Aorta (tissue), 5 donors: ENCODE measurements at regions not wholly inside any gene's neighbourhood (a gene's known extent, or its start where the extent isn't known, plus 50 kb on each side); places are given as distances from the start of the nearest gene placed in this dataset.

ENCODE experiments used
- ATAC-seq: fragments of 200-7000 bp; cut with Tn5 transposase; one replicate; pipeline ENCODE4 v1.9.1; 2022; ENCODE audit warnings: moderate library complexity; ENCODE audit not compliant: low FRiP score
- DNase-seq, 2 donors: peaks; one replicate each; pipeline ENCODE4 v3.0.0-alpha.2; 2020
- H3K27ac ChIP-seq, 2 donors: one replicate each; pipeline ENCODE4 v1.5.1; 2013; ENCODE audit warnings: low read length in 2 of 2, mild to moderate bottlenecking in 2 of 2, moderate library complexity in 2 of 2, control low read depth in 1 of 2, inconsistent platforms in 1 of 2, low read depth in 1 of 2
- H3K27me3 ChIP-seq, 2 donors: one replicate each; pipeline ENCODE4 v1.6.1; 2013; ENCODE audit warnings: control low read depth in 1 of 2, low read length in 1 of 2, mild to moderate bottlenecking in 1 of 2, moderate library complexity in 1 of 2; ENCODE audit not compliant: insufficient read depth in 2 of 2, control insufficient read depth in 1 of 2
- H3K36me3 ChIP-seq, 2 donors: one replicate each; pipeline ENCODE4 v1.6.1; 2013; ENCODE audit warnings: control low read depth in 1 of 2, low read length in 1 of 2, mild to moderate bottlenecking in 1 of 2; ENCODE audit not compliant: insufficient read depth in 2 of 2, control insufficient read depth in 1 of 2
- H3K4me1 ChIP-seq, 2 donors: one replicate each; pipeline ENCODE4 v1.6.1; 2013; ENCODE audit warnings: low read length in 2 of 2, control low read depth in 1 of 2, mild to moderate bottlenecking in 1 of 2, moderate library complexity in 1 of 2; ENCODE audit not compliant: insufficient read depth in 2 of 2, control insufficient read depth in 1 of 2
- H3K4me3 ChIP-seq, 2 donors: one replicate each; pipeline ENCODE4 v1.5.1; 2013; ENCODE audit warnings: low read length in 2 of 2, control low read depth in 1 of 2, mild to moderate bottlenecking in 1 of 2
- H3K9me3 ChIP-seq: one replicate; pipeline ENCODE4 v1.6.1; 2013; ENCODE audit warnings: mild to moderate bottlenecking, low read length; ENCODE audit not compliant: control insufficient read depth
- WGBS, 2 donors: extraction: QIAGEN DNeasy Blood & Tissue Kit; methylation state at CpG; one replicate each; pipeline ENCODE4 v1.1.7; 2013; 5-methylcytosine and 5-hydroxymethylcytosine counted together
- intact Hi-C, 2 donors: fragments of 100-400 bp; cut with DNase I; formaldehyde crosslinking; loops; one replicate each; pipeline versions ENCODE4 v1.14.2 to v1.15.0; 2022
- donor health status: healthy with polysubstance abuse.
- donor health status: Bipolar disorder and iron deficiency.
- donor health status: DM: no; HTN: no; CAD: no.
- donor health status: DM: no; HTN: no; CAD: no.
- donor health status: DM: yes; HTN: yes; CAD: no.

DNA sequence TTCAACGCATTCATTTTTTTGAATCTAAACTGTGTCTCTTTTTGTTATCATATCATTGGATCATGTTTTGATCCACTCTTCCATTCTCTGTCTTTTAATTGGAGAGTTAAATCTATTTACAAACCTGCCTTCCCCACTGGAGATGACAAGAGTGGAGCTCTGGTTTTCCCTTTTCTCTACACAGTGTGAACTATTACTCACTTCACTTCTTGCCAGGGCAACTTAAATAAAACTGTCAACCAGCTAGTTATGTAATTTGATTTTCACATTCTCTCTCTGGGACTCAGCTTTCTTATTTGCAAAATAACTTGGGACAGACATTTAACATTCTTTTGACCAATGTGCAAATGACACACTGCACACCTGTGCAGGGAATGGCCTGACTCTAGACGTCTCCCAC lies 230.8 kb upstream of the CST7 start:
- ATAC-seq (no peak), DNase-seq (no peak)
- 71 to 76% methylated on average over 2 of the region's 2 CpGs for WGBS, 2 donors

GRCh38 chr20:24718696-24719095 lies 230.4 kb upstream of the CST7 start:
- Histone ChIP-seq H3K27me3 (no peaks in the 10 kb centered on the region), H3K36me3 (no peaks in the 10 kb centered on the region), H3K27ac (no peak overlapping the region), H3K9me3 (no peaks in the 10 kb centered on the region), H3K4me3 (no peak overlapping the region), H3K4me1 (no peaks in the 10 kb centered on the region)
- WGBS, 2 donors: 82 to 91% methylated on average over 1 of the region's 1 CpG
- intact Hi-C loops: loop anchor here in 1 of 2 donors (10.0 kb wide), 1 partner anchor 46 kb away; no protein-coding TSS in a partner anchor
- ATAC-seq (no peak), DNase-seq (no peak)

More for the DNA sequence above, 230.8 kb upstream of the CST7 start:
- Histone ChIP-seq H3K4me1 (no peaks in the 10 kb centered on the region), H3K9me3 (no peaks in the 10 kb centered on the region), H3K36me3 (no peaks in the 10 kb centered on the region), H3K4me3 (no peak overlapping the region), H3K27ac (no peak overlapping the region), H3K27me3 (no peaks in the 10 kb centered on the region)
- intact Hi-C loops: loop anchor here in 1 of 2 donors (10.0 kb wide), 1 partner anchor 47 kb away; no protein-coding TSS in a partner anchor

DNA sequence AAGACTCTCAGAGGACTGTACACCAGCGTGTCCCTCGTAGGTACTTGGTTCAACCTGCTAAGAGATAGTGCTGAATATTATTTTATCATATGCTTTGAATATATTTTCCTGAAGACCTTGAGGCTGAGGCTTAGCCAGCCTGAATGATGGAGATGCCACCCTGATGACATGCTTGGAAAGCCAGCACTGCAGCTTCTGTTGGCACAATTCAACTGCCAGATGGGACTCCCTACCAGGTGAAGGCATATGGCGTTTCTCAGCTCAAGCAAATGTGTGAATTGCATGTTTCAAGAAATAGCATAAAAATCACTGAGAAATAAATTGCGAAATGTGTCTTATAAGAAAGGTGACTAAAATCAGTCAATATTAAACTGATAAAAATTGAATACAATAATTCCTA lies 228.1 kb upstream of the CST7 start:
- Histone ChIP-seq H3K27ac (no peak overlapping the region), H3K4me1 (no peaks in the 10 kb centered on the region), H3K36me3 (no peaks in the 10 kb centered on the region), H3K9me3 (no peaks in the 10 kb centered on the region), H3K4me3 (no peak overlapping the region), H3K27me3 (no peaks in the 10 kb centered on the region)
- WGBS, 2 donors: 87 to 93% methylated on average over 4 of the region's 4 CpGs
- intact Hi-C loops: no loop called here
- DNase-seq (no peak), ATAC-seq (no peak)

GRCh38 chr20:24721891-24722568 lies 227.0 kb upstream of the CST7 start:
- intact Hi-C loops: no loop called here
- no peaks in the 10 kb centered on the region for H3K36me3 ChIP-seq
- DNase-seq: no peak
- H3K4me3 ChIP-seq: no peak overlapping the region
- no peaks in the 10 kb centered on the region for H3K9me3 ChIP-seq
- H3K27ac ChIP-seq: no peak overlapping the region
- H3K27me3 ChIP-seq: no peaks in the 10 kb centered on the region
- ATAC-seq: no peak
- 81 to 93% methylated on average over 2 of the region's 2 CpGs for WGBS, 2 donors
- no peaks in the 10 kb centered on the region for H3K4me1 ChIP-seq

GRCh38 chr20:24722586-24722985 lies 226.5 kb upstream of the CST7 start:
- H3K9me3 ChIP-seq: no peaks in the 10 kb centered on the region
- ATAC-seq (no peak), DNase-seq (no peak)
- 47 to 77% methylated on average over 1 of the region's 1 CpG for WGBS, 2 donors
- H3K4me3 ChIP-seq: no peak overlapping the region
- no peak overlapping the region for H3K27ac ChIP-seq
- H3K4me1 ChIP-seq: no peaks in the 10 kb centered on the region
- intact Hi-C loops: no loop called here
- no peaks in the 10 kb centered on the region for H3K36me3 ChIP-seq
- H3K27me3 ChIP-seq: no peaks in the 10 kb centered on the region

- ATAC-seq: no peak
- Histone ChIP-seq H3K9me3 (no peaks in the 10 kb centered on the region), H3K4me3 (no peak overlapping the region), H3K27ac (no peak overlapping the region), H3K36me3 (no peaks in the 10 kb centered on the region), H3K27me3 (no peaks in the 10 kb centered on the region), H3K4me1 (no peaks in the 10 kb centered on the region)
- intact Hi-C loops: no loop called here
- DNase-seq: no peak
- 20 to 37% methylated on average over 3 of the region's 3 CpGs for WGBS, 2 donors
These were observed 225.9 kb upstream of the CST7 start for GRCh38 chr20:24723186-24723585.

- Histone ChIP-seq H3K27me3 (no peaks in the 10 kb centered on the region), H3K27ac (no peak overlapping the region), H3K36me3 (no peaks in the 10 kb centered on the region), H3K9me3 (no peaks in the 10 kb centered on the region), H3K4me3 (no peak overlapping the region), H3K4me1 (no peaks in the 10 kb centered on the region)
- intact Hi-C loops: no loop called here
- 42 to 52% methylated on average over 13 of the region's 13 CpGs for WGBS, 2 donors
- ATAC-seq (no peak), DNase-seq (no peak)
These were observed 225.3 kb upstream of the CST7 start for GRCh38 chr20:24723647-24724352.

GRCh38 chr20:24724982-24725533 lies 224.0 kb upstream of the CST7 start:
- no peaks in the 10 kb centered on the region for H3K27me3 ChIP-seq
- no peak overlapping the region for H3K4me3 ChIP-seq
- H3K9me3 ChIP-seq: no peaks in the 10 kb centered on the region
- 92 to 95% methylated on average over 5 of the region's 5 CpGs for WGBS, 2 donors
- DNase-seq: no peak
- H3K36me3 ChIP-seq: no peaks in the 10 kb centered on the region
- H3K27ac ChIP-seq: no peak overlapping the region
- intact Hi-C loops: no loop called here
- ATAC-seq: no peak
- H3K4me1 ChIP-seq: no peaks in the 10 kb centered on the region

DNA sequence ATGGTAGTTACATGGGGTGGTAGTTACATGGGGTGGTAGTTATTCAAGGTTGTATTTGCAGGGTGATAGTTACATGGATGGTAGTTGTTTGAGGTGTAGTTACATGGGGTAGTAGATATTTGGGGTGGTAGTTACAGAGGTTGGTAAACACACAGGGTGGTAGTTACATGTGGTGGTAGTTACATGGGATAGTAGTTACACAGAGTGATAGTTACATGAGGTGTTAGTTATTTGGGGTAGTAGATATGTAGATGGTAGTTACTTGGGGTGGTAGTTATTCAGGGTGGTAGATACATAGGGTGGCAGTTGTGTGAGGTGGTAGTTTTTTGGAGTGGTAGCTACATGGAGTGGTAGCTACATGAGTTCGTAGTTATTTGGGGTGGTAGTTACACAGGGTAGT lies 221.3 kb upstream of the CST7 start:
- no peak for ATAC-seq
- intact Hi-C loops: no loop called here
- H3K36me3 ChIP-seq: no peaks in the 10 kb centered on the region
- no peak overlapping the region for H3K4me3 ChIP-seq
- no peaks in the 10 kb centered on the region for H3K4me1 ChIP-seq
- H3K27ac ChIP-seq: no peak overlapping the region
- no peaks in the 10 kb centered on the region for H3K9me3 ChIP-seq
- WGBS, 2 donors: 84 to 93% methylated on average over 1 of the region's 1 CpG
- H3K27me3 ChIP-seq: no peaks in the 10 kb centered on the region
- DNase-seq: no peak
